ENCODE measurements at regions not wholly inside any gene's neighbourhood (a gene's known extent, or its start where the extent isn't known, plus 50 kb on each side); places are given as distances from the start of the nearest gene placed in this dataset.

DNA sequence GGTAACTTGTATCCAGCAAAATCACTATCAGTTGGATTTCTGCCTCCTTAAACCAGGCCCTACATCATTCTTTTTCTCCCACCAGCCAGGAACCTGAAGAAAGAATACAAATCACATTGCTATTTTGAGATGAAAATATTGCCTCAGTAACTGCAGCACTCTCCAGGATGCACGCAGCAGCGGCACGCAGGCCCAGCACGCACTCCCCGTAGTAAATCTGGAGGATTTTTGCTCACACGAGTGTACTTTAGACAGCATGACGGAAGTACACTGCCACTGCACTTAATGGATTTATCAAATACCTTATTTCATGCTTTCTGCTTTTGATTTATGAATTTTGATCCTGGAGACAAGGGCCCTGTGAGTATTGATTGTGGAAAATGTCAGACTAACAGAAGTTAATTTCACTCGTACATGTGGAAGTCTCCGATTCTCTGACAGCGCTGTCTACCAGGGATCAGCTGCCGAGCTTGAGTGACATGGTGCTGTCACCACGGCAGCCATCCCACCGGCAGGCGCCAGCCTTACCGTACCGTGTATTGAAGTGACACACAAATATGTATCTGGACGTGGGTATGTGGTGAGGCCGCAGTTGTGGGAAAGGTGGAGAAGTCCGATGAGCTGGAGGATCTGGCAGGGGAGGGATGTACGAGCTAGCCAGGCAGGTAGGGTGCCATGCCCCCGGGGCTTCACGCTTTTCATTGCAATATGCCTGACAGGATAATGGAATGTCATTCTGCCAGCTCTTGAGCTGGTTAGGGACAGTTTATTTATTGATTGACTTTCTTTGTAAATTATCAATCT is 863.7 kb downstream of the GALR1 start:
- Histone ChIP-seq H2AFZ (ENCODE audit: low read length) (no peak overlapping the region), H3K4me1 (ENCODE audit: control insufficient read depth, extremely low read depth, insufficient read depth, low read length) (no peaks in the 10 kb centered on the region), H3K27me3 (ENCODE audit: control insufficient read depth, insufficient read depth, low read length) (no peaks in the 10 kb centered on the region), H3K9ac (ENCODE audit: insufficient read depth, low read length) (no peak overlapping the region), H3K27ac (ENCODE audit: insufficient read depth, low read length) (no peak overlapping the region), H3K4me2 (ENCODE audit: extremely low read depth, insufficient read depth, low read length) (no peak overlapping the region), H3K79me2 (ENCODE audit: control insufficient read depth, insufficient read depth, low read length) (no peaks in the 10 kb centered on the region), H3K9me3 (ENCODE audit: control insufficient read depth, insufficient read depth, low read depth, low read length) (no peaks in the 10 kb centered on the region), H3K4me3 (replicated peaks in 1 of 4; ENCODE audit: control extremely low read depth in 1 of 4, insufficient read depth in 1 of 4, low read depth in 3 of 4, low read length in 4 of 4) (no peak overlapping the region), H3K36me3 (ENCODE audit: control insufficient read depth, insufficient read depth, low read length) (no peaks in the 10 kb centered on the region), H4K20me1 (ENCODE audit: control insufficient read depth, extremely low read depth, insufficient read depth, low read length) (no peaks in the 10 kb centered on the region)
- no peak for DNase-seq (ENCODE audit: low read depth in 2 of 2)
- TF ChIP-seq, protein P1, sequence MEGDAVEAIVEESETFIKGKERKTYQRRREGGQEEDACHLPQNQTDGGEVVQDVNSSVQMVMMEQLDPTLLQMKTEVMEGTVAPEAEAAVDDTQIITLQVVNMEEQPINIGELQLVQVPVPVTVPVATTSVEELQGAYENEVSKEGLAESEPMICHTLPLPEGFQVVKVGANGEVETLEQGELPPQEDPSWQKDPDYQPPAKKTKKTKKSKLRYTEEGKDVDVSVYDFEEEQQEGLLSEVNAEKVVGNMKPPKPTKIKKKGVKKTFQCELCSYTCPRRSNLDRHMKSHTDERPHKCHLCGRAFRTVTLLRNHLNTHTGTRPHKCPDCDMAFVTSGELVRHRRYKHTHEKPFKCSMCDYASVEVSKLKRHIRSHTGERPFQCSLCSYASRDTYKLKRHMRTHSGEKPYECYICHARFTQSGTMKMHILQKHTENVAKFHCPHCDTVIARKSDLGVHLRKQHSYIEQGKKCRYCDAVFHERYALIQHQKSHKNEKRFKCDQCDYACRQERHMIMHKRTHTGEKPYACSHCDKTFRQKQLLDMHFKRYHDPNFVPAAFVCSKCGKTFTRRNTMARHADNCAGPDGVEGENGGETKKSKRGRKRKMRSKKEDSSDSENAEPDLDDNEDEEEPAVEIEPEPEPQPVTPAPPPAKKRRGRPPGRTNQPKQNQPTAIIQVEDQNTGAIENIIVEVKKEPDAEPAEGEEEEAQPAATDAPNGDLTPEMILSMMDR (conservative IDR thresholded peaks at IDR 0.05 in 1 of 2, IDR thresholded peaks at IDR 0.05 in 1 of 2; ENCODE audit: low read depth in 1 of 2, low read length in 2 of 2) = no peak
- TF ChIP-seq EZH2 (IDR thresholded peaks at IDR 0.05; ENCODE audit: low read length, missing control alignments) = no peak

DNA sequence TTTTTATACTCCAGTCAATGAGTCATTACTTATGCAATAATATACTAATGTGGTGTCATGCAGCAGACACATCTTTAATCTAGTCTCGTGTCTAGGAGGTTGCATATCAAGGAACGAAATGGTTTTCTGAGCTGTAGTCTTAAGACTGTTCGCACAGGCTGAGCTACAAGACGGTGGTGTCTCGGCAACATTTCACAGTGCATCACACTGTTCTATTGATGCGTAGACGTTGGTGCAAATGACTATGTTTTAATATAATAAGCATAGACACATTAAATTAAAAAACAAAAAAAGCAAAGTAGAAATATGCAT is 864.2 kb downstream of the GALR1 start:
- no peaks in the 10 kb centered on the region for H3K9me3 ChIP-seq (ENCODE audit: control insufficient read depth, insufficient read depth, low read depth, low read length)
- no peaks in the 10 kb centered on the region for H3K4me1 ChIP-seq (ENCODE audit: control insufficient read depth, extremely low read depth, insufficient read depth, low read length)
- no peak overlapping the region for H2AFZ ChIP-seq (ENCODE audit: low read length)
- H3K79me2 ChIP-seq (ENCODE audit: control insufficient read depth, insufficient read depth, low read length) = no peaks in the 10 kb centered on the region
- H4K20me1 ChIP-seq (ENCODE audit: control insufficient read depth, extremely low read depth, insufficient read depth, low read length) = no peaks in the 10 kb centered on the region
- no peak overlapping the region for H3K4me2 ChIP-seq (ENCODE audit: extremely low read depth, insufficient read depth, low read length)
- no peaks in the 10 kb centered on the region for H3K36me3 ChIP-seq (ENCODE audit: control insufficient read depth, insufficient read depth, low read length)
- no peak overlapping the region for H3K9ac ChIP-seq (ENCODE audit: insufficient read depth, low read length)
- no peak overlapping the region for H3K4me3 ChIP-seq (replicated peaks in 1 of 4; ENCODE audit: control extremely low read depth in 1 of 4, insufficient read depth in 1 of 4, low read depth in 3 of 4, low read length in 4 of 4)
- no peak for DNase-seq (ENCODE audit: low read depth in 2 of 2)
- TF ChIP-seq, protein P1 (conservative IDR thresholded peaks at IDR 0.05 in 1 of 2, IDR thresholded peaks at IDR 0.05 in 1 of 2; ENCODE audit: low read depth in 1 of 2, low read length in 2 of 2) = no peak
- no peak for TF ChIP-seq EZH2 (IDR thresholded peaks at IDR 0.05; ENCODE audit: low read length, missing control alignments)
- H3K27ac ChIP-seq (ENCODE audit: insufficient read depth, low read length) = no peak overlapping the region
- H3K27me3 ChIP-seq (ENCODE audit: control insufficient read depth, insufficient read depth, low read length) = no peaks in the 10 kb centered on the region

DNA sequence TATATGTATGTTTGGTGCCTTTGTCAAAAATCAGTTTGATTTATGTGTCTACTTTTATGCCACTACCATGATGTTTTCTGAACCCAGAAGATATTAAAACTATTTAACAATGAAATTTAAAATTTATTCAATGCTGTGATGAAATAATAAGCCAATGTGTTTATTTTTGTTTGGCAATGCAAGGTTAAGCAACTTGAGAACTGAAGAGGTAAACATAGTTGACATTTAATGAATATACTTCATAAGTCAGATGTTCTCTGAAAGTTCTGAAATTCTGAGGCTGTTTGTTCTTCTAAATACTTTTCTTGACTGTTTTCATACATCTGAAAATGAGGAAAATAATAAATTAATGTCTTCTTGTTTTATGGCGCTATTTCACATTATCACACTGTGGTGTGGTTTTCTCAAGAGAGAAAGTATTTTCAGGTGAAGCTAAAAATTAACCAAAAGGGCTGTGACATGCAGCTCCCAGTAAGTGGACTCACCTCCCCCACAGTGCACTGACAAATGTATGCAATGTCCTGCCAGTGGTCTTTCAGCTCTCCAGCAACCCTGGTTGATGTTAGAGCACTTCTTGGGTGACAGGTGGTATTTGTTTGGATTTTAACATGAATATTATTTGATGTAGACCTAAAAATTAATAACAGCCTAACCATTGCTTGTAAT is 863.6 kb upstream of the SALL3 start:
- Histone ChIP-seq H3K27me3 (ENCODE audit: control insufficient read depth, insufficient read depth, low read length) (no peaks in the 10 kb centered on the region), H2AFZ (ENCODE audit: low read length) (no peak overlapping the region), H3K4me1 (ENCODE audit: control insufficient read depth, extremely low read depth, insufficient read depth, low read length) (no peaks in the 10 kb centered on the region), H3K79me2 (ENCODE audit: control insufficient read depth, insufficient read depth, low read length) (no peaks in the 10 kb centered on the region), H4K20me1 (ENCODE audit: control insufficient read depth, extremely low read depth, insufficient read depth, low read length) (no peaks in the 10 kb centered on the region), H3K4me2 (ENCODE audit: extremely low read depth, insufficient read depth, low read length) (no peak overlapping the region), H3K9me3 (ENCODE audit: control insufficient read depth, insufficient read depth, low read depth, low read length) (no peaks in the 10 kb centered on the region), H3K36me3 (ENCODE audit: control insufficient read depth, insufficient read depth, low read length) (no peaks in the 10 kb centered on the region), H3K27ac (ENCODE audit: insufficient read depth, low read length) (no peak overlapping the region), H3K9ac (ENCODE audit: insufficient read depth, low read length) (no peak overlapping the region), H3K4me3 (replicated peaks in 1 of 4; ENCODE audit: control extremely low read depth in 1 of 4, insufficient read depth in 1 of 4, low read depth in 3 of 4, low read length in 4 of 4) (no peak overlapping the region)
- TF ChIP-seq, protein P1 (conservative IDR thresholded peaks at IDR 0.05 in 1 of 2, IDR thresholded peaks at IDR 0.05 in 1 of 2; ENCODE audit: low read depth in 1 of 2, low read length in 2 of 2) = no peak
- no peak for TF ChIP-seq EZH2 (IDR thresholded peaks at IDR 0.05; ENCODE audit: low read length, missing control alignments)
- DNase-seq (ENCODE audit: low read depth in 2 of 2) = no peak

Data from fibroblast of lung (primary cell).